Retinal pigment epithelial cell (primary cell): ENCODE measurements at regions not wholly inside any gene's neighbourhood (a gene's known extent, or its start where the extent isn't known, plus 50 kb on each side); places are given as distances from the start of the nearest gene placed in this dataset.
A peak's percentile ranks its signal among the peaks of the same experiment; 100 is the strongest.
"Not testable (repeated sequence)": the region's sequence is repeated elsewhere in the genome, so short reads cannot be mapped to it uniquely, and the experiment has no call there.

ENCODE experiments used
- DNase-seq: peaks from one replicate; pipeline ENCODE4 v3.0.0-alpha.2; 2010; ENCODE audit warnings: low read depth
- H3K4me3 ChIP-seq: 2 replicates; pipeline ENCODE4 v1.5.1; 2011; ENCODE audit warnings: mild to moderate bottlenecking, low read length, control low read depth, moderate library complexity
- TF ChIP-seq, protein P1 (sequence below): conservative IDR thresholded peaks from 2 replicates; pipeline ENCODE4 v1.5.1; 2011; ENCODE audit warnings: low read depth, low read length, control low read depth, inconsistent platforms

DNA sequence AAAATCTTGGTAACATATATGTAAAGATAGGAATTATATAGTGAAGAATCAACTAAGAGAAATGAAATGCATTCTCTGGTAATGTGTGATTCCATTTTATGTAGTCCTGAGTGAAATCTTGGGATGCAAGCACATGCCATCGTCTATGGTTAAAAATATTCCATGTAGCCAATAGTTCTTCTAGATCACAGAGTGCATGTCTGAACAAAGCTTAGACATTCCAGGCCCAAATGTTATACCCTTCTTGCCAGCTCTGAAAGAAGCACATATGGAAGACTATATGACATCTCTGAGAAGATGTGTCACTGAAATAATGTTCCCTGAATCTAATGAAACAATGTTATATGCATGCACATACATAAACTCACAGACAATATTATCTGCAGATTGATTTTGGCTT is 92.3 kb upstream of the TFPI start:
- TF ChIP-seq, protein P1, sequence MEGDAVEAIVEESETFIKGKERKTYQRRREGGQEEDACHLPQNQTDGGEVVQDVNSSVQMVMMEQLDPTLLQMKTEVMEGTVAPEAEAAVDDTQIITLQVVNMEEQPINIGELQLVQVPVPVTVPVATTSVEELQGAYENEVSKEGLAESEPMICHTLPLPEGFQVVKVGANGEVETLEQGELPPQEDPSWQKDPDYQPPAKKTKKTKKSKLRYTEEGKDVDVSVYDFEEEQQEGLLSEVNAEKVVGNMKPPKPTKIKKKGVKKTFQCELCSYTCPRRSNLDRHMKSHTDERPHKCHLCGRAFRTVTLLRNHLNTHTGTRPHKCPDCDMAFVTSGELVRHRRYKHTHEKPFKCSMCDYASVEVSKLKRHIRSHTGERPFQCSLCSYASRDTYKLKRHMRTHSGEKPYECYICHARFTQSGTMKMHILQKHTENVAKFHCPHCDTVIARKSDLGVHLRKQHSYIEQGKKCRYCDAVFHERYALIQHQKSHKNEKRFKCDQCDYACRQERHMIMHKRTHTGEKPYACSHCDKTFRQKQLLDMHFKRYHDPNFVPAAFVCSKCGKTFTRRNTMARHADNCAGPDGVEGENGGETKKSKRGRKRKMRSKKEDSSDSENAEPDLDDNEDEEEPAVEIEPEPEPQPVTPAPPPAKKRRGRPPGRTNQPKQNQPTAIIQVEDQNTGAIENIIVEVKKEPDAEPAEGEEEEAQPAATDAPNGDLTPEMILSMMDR: no peak
- no peak for DNase-seq
- H3K4me3 ChIP-seq: no peak overlapping the region

DNA sequence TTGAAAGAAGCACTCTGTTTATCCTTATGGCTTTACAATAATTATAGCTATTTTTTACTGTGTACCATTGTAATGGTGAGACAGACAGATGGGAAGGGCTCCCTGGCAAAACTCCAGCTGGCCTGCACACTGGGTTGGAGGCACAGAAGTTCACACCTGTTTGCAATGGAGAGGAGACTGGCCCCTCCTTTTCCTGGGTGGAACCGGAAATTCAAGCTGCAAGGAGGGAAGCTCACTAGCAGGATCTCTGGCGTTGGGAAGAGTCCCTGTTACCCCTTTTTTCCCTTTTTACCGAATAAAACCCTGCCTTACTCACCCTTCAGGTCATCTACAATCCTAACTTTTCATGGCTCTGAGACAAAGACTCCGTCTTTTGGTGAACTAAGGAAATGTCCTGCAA is 100.3 kb upstream of the TFPI start:
- no peak overlapping the region for H3K4me3 ChIP-seq
- TF ChIP-seq, protein P1: no peak
- no peak for DNase-seq

DNA sequence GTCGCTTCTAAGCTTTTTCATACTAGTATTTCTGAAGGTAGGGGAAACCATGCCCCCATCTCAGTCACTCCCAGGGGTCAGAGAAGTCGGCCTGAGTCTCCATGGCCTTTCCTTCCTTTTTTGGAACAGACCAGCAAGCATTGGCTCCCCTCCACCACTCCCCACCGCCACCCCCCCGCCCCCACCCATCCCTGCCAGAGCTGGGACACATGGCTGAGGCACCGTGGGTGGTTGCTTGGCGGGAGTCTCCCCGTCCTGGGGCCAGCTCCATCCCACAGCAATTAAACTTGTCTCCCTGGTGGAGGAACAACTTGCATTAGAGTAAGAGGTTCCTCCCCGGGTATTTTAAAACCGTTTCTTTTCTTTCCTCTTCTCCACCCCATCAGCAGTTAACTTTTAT is 100.8 kb upstream of the TFPI start:
- DNase-seq: no peak
- TF ChIP-seq, protein P1: no peak
- H3K4me3 ChIP-seq: no peak overlapping the region

DNA sequence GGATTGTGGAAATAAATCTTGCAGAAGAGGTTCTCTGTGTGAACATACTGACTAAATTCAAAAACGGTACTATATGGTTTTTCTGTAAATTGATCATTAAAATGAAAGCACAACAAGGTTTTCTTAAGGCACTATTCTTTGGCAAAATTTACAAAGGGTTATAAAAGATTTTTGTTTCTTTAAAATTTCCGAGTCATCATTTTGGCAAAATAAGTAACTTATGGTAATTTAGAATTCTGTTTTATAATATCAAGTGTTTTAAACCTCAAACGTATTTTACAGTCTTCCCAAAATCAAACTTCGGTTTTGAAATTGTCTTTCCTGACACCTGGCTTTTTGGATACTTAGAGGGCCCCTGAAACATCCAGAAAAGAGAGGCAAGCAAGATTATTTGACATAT is 101.9 kb upstream of the TFPI start:
- TF ChIP-seq, protein P1: no peak
- DNase-seq: no peak
- no peak overlapping the region for H3K4me3 ChIP-seq

DNA sequence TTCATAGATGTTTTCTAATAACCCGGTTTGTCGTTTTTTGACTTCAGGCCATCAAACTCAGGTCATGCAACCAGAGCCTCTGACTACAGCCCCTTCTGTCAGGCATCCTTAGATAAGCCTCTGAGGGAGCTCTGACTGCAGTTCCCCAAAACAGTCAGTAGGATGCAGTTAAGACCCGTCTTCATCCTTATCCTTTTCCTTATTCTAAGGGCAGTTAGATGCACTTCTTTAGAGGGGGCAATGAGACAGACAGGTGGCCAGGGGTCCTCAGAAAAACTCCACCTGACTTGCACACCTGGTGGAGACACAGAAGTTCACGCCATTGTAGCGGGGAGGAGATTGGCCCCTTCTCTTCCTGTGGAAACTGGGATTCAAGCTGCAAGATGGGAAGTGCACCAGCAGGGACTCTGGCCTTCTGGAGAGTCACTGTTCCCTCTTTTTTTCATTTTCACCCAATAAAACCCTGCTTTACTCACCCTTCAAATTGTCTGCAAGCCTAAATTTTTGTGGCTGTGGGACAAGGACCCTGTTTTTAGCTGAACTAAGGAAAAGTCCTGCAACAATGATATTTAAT is 104.8 kb upstream of the TFPI start:
- TF ChIP-seq, protein P1: peak; percentile 51
- no peak overlapping the region for H3K4me3 ChIP-seq
- no peak for DNase-seq

DNA sequence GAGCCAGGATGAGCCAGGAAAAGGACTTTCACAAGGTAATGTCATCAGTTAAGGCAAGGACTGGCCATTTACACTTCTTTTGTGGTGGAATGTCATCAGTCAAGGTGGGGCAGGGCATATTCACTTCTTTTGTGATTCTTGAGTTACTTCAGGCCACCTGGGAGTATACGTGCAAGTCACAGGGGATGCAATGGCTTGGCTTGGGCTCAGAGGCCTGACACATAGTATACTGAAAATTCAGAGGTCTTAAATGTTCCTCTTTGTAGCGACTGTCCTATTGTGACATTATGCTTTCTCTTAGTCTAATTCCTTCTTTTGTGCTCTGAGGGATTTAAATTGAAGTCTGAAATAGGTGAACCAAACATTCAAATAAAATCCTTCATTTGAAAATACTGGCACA is 121.8 kb upstream of the TFPI start:
- not testable (repeated sequence) for H3K4me3 ChIP-seq, DNase-seq

DNA sequence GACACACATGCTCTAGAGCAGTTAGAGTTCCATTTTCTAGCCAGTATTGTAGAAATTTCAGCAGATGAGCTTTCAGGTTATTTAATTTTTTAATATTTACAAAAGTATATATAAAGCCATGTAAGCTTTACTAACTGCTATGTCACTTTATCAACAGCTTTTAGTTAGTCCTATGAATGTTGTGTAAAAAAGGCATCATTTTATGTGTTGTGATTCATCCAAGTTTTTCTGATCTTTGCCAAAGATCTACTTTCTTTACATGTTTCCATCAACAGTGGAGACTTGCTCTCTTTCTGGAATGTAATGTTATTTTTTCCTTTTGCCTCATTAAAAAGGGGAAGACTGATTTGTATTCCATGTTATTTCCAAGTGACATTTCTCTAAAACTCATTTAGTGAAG is 125.2 kb upstream of the TFPI start:
- no peak overlapping the region for H3K4me3 ChIP-seq
- no peak for DNase-seq
- TF ChIP-seq, protein P1: no peak

DNA sequence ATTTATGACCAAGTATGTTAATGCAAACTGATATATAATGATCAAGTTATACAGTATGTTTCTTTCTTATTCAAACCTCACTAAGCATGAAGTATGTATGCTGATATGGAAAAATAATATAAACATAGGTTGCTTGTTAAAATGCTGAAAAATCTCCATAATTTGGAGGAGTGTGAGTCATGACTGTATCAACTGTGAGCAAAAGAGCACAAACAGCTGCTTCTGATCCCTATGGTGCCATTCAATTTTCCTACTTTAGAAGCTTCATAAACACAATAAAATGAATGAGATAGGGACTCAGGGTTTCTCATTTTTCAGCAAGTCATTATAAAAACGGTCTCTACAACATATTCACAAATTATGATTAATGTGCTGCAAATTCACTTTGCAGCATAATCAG is 129.9 kb upstream of the TFPI start:
- no peak overlapping the region for H3K4me3 ChIP-seq
- TF ChIP-seq, protein P1: no peak
- no peak for DNase-seq
